GM21576 (cell line): ENCODE measurements at regions not wholly inside any gene's neighbourhood (a gene's known extent, or its start where the extent isn't known, plus 50 kb on each side); places are given as distances from the start of the nearest gene placed in this dataset.

Experiments
- ATAC-seq: cut with Tn5 transposase; IDR thresholded peaks from one replicate; pipeline ENCODE4 v1.9.1; 2021; ENCODE audit warnings: mild to moderate bottlenecking, moderate library complexity; ENCODE audit not compliant: unreplicated experiment

- no peak for ATAC-seq
These were observed 489.5 kb downstream of the TBC1D22A start for GRCh38 chr22:47251911-47252310.

GRCh38 chr22:47250995-47251765, 488.7 kb downstream of the TBC1D22A start:
- ATAC-seq = no peak

- no peak for ATAC-seq
These were observed 487.0 kb downstream of the TBC1D22A start for GRCh38 chr22:47249370-47249928.

- ATAC-seq = no peak
These were observed 486.5 kb downstream of the TBC1D22A start for GRCh38 chr22:47248925-47249324.

GRCh38 chr22:47247579-47248240, 485.3 kb downstream of the TBC1D22A start:
- no peak for ATAC-seq

- no peak for ATAC-seq
These were observed 483.3 kb downstream of the TBC1D22A start for GRCh38 chr22:47245786-47246185.

GRCh38 chr22:47245286-47245685, 482.8 kb downstream of the TBC1D22A start:
- ATAC-seq = no peak

GRCh38 chr22:47240116-47240515, 477.7 kb downstream of the TBC1D22A start:
- ATAC-seq = no peak

- no peak for ATAC-seq
These were observed 477.0 kb downstream of the TBC1D22A start for GRCh38 chr22:47239474-47239860.

- ATAC-seq = no peak
These were observed 476.4 kb downstream of the TBC1D22A start for GRCh38 chr22:47238690-47239473.

GRCh38 chr22:47237890-47238480, 475.5 kb downstream of the TBC1D22A start:
- no peak for ATAC-seq

- ATAC-seq = no peak
These were observed 474.3 kb downstream of the TBC1D22A start for GRCh38 chr22:47236718-47237117.

GRCh38 chr22:47236161-47236560, 473.7 kb downstream of the TBC1D22A start:
- ATAC-seq = no peak

- no peak for ATAC-seq
These were observed 471.1 kb downstream of the TBC1D22A start for GRCh38 chr22:47233316-47234243.

- no peak for ATAC-seq
These were observed 470.3 kb downstream of the TBC1D22A start for GRCh38 chr22:47232753-47233152.

- no peak for ATAC-seq
These were observed 469.7 kb downstream of the TBC1D22A start for GRCh38 chr22:47232197-47232596.

GRCh38 chr22:47231759-47232158, 469.3 kb downstream of the TBC1D22A start:
- ATAC-seq = no peak

GRCh38 chr22:47230741-47231140, 468.3 kb downstream of the TBC1D22A start:
- no peak for ATAC-seq

- ATAC-seq = no peak
These were observed 467.8 kb downstream of the TBC1D22A start for GRCh38 chr22:47230251-47230650.

GRCh38 chr22:47228767-47229166, 466.3 kb downstream of the TBC1D22A start:
- no peak for ATAC-seq
